ENCODE measurements at regions not wholly inside any gene's neighbourhood (a gene's known extent, or its start where the extent isn't known, plus 50 kb on each side); places are given as distances from the start of the nearest gene placed in this dataset.
"Not testable (repeated sequence)": the region's sequence is repeated elsewhere in the genome, so short reads cannot be mapped to it uniquely, and the experiment has no call there.

DNA sequence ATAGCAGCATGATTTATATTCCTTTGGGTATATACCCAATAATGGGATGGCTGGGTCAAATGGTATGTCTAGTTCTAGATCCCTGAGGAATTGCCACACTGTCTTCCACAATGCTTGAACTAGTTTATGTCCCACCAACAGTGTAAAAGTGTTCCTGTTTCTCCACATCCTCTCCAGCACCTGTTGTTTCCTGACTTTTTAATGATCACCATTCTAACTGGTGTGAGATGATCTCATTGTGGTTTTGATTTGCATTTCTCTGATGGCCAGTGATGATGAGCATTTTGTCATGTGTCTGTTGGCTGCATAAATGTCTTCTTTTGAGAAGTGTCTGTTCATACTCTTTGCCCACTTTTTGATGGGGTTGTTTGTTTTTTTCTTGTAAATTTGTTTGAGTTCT, 54.0 kb upstream of the GPR89A start:
- not testable (repeated sequence) for H3K9me3 Mint-ChIP-seq; H3K4me1 Mint-ChIP-seq (ENCODE audit: low read depth)

DNA sequence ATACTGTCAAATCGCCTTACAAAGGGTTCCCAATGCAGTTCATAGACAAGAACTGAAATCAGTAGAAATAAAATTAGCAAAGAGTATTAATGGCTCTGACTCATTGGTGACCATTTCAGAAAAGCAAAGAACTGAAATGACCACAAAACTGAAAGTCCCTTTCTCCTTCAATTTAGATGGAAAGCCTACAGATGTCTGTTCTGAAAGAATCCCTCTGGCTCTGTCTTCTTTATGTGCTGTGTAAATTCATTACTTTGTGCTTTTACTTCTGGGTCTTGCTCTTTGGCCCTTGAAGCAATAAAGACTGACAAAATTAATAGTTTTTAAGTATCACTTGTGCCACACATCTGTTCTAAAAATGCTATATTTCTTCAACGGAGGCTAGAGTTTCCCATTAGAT, 62.7 kb upstream of the GPR89A start:
- DNase-seq: no peak
- Mint-ChIP-seq H3K4me1 (ENCODE audit: low read depth) (no peaks in the 10 kb centered on the region), H3K27ac (no peak overlapping the region), H3K36me3 (ENCODE audit: low read depth) (no peaks in the 10 kb centered on the region), H3K9me3 (no peaks in the 10 kb centered on the region), H3K27me3 (peaks cover 21% of the 10 kb centered on the region), H3K4me3 (no peak overlapping the region)

More for the DNA sequence above, 54.0 kb upstream of the GPR89A start:
- peaks cover 50% of the 10 kb centered on the region for H3K27me3 Mint-ChIP-seq
- not testable (repeated sequence) for H3K36me3 Mint-ChIP-seq (ENCODE audit: low read depth); DNase-seq; H3K4me3 Mint-ChIP-seq; H3K27ac Mint-ChIP-seq

DNA sequence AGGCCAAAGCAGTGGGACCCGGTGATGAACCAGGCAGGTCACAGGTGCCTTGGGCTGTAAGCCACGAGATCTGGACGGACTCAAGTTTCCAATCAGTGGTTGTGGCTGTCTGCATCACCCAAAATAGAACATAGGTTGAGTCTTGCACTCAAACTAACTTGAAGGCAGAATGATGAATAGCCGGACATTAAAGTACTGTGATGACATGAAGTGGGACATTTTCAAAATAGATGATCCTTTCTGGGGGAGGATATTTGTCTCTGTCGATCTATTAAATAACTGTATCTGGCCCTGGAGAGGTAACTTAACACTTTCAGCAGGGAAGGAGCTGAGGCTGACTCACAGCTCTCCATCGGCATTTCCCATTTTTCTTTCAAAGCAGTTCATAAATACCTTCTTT, 66.1 kb upstream of the GPR89A start:
- not testable (repeated sequence) for H3K4me1 Mint-ChIP-seq (ENCODE audit: low read depth); H3K9me3 Mint-ChIP-seq; H3K27ac Mint-ChIP-seq; H3K36me3 Mint-ChIP-seq (ENCODE audit: low read depth); H3K4me3 Mint-ChIP-seq; DNase-seq
- peaks cover 38% of the 10 kb centered on the region for H3K27me3 Mint-ChIP-seq

DNA sequence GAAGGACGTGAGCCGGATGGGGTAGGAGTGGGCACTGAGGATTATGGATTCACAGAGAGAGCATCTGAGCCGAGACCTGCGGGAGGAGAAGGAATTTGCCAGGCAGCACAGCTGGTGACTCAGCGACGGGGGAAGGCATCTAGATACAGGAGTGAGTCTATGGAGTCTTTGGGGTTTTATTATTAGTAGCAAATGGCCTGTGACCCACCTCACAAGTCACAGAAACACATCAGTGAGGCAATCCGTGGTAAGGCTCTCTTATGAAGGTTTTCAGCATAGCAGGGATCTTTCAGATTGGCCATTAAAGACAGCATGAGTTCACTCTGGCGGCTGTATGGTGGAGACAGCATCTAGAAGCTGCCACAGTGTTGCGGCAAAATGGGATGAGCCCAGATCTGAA, 66.5 kb upstream of the GPR89A start:
- H3K4me1 Mint-ChIP-seq (ENCODE audit: low read depth); H3K27ac Mint-ChIP-seq; H3K9me3 Mint-ChIP-seq; DNase-seq; H3K36me3 Mint-ChIP-seq (ENCODE audit: low read depth); H3K4me3 Mint-ChIP-seq: not testable (repeated sequence)
- H3K27me3 Mint-ChIP-seq: peaks cover 38% of the 10 kb centered on the region

DNA sequence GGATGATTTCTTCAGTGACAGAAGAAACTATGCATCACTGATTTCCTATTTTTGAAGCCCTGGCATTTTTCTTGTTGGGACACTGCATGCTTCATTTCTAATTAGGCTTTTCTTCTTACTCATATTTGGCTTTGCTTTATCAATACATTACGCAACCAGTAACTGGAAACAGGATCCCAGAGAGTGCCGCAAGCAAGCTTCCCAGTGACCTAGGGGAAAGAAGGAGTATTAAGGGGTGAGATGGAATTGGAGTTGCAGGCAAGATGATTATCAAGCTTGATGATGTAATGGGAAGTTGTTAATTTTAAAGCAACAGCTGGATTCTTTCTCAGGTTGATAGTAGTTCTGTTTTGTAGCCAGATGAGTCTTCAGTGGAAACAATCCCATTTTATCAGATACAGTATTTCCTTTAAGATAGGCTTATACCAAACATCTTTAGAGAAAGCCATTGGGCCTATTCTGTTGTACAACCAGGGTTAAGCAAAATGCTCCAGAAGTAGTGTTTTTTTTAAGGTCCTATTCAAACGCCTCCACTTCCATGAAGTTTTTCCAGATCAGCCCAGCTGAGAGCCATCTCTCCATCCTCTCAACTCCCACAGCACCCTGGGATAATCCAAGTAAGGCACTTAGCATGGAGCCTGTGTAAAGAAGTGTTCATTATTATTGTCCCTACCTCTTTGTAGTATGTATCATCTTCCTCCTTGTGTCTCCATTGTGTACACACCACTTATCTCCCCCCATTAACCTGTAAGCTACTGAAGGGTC, 69.5 kb upstream of the GPR89A start:
- not testable (repeated sequence) for H3K4me1 Mint-ChIP-seq (ENCODE audit: low read depth); DNase-seq; H3K9me3 Mint-ChIP-seq; H3K27ac Mint-ChIP-seq; H3K4me3 Mint-ChIP-seq; H3K36me3 Mint-ChIP-seq (ENCODE audit: low read depth)
- peaks cover 36% of the 10 kb centered on the region for H3K27me3 Mint-ChIP-seq

DNA sequence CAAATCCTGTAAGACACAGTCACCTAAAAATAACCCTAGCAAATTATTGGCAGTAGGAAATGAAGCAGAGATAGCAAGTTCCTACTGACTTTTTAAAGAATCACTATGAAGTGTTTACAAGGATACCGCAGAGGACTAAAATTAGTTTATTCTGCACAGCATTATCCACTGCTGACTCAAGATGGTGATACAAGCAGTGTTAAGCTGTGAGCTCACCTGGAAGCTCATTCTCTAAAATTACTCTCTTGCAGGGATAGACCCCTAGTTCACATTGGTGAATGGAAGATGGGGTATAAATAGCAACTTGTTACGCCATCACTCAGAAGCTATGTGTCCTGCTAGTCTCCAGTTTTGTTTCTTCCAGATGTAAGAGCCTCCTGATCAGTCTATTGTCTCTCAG, 70.8 kb upstream of the GPR89A start:
- H3K4me3 Mint-ChIP-seq; H3K4me1 Mint-ChIP-seq (ENCODE audit: low read depth); DNase-seq; H3K9me3 Mint-ChIP-seq; H3K36me3 Mint-ChIP-seq (ENCODE audit: low read depth); H3K27ac Mint-ChIP-seq: not testable (repeated sequence)
- H3K27me3 Mint-ChIP-seq: peaks cover 32% of the 10 kb centered on the region

DNA sequence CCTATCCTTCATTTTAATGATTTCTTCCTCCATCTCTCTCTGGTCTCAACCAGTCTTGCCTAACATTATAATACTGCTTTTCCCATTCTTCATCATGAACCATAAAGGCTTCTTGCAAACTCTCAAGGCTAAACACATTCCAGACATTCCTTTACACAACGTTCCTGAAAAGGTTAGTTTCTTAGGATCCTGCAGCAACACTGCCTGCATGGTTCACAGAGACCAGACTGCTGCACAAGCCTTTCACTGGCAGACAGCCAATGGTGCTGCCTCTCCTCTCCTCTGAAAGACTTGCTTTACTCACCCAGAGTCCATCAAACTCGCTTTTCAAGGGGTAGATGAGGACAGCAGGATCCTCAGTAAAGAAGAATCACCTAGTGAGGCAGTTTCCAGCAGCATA, 72.3 kb upstream of the GPR89A start:
- not testable (repeated sequence) for H3K9me3 Mint-ChIP-seq; H3K27ac Mint-ChIP-seq; H3K4me1 Mint-ChIP-seq (ENCODE audit: low read depth); DNase-seq; H3K36me3 Mint-ChIP-seq (ENCODE audit: low read depth); H3K4me3 Mint-ChIP-seq
- peaks cover 29% of the 10 kb centered on the region for H3K27me3 Mint-ChIP-seq

DNA sequence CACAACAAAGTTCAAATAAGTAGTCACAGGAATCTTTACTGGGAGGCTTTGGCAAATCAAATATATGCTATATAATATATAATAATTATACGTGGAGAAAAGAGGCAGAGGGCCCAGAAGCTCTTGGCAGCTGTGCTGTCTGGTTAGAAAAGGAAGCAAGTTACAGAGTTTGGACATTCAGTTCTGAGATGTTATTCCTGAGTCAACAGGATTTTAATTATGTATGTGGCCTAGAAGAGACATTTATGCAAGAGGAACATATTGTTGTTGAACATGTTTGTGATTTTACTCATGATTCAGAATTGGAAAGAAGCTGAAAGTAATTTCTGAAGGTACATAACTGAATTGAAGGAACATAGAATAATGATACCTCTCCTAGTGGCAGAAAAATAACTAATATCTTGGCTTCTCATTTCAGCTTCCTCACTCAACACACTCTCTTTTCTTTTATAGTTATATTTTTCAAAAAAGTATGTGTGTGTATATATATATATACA, 79.7 kb upstream of the GPR89A start:
- H3K27me3 Mint-ChIP-seq: peaks cover 18% of the 10 kb centered on the region
- not testable (repeated sequence) for H3K4me3 Mint-ChIP-seq; H3K36me3 Mint-ChIP-seq (ENCODE audit: low read depth); H3K9me3 Mint-ChIP-seq; DNase-seq; H3K4me1 Mint-ChIP-seq (ENCODE audit: low read depth); H3K27ac Mint-ChIP-seq

DNA sequence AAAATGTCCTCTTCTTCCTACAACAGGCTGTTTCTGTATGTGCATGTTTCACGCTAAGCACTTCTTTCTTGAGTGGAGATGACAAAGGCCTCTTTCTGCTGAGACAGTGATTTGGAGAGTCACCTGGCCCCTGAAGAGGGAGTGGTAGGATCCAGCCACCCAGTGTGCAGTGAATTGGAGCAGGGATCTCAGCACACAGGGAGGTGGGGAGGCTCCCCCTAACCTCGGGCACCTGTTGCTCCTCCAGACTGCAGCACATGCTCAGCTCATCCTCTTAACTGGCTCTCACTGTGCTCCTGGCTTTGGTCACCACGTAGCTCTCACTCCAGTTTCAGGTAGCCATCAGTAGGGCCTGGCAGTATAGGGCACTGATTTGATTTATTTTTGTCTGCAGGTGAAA, 87.6 kb upstream of the GPR89A start:
- not testable (repeated sequence) for H3K4me3 Mint-ChIP-seq; H3K36me3 Mint-ChIP-seq (ENCODE audit: low read depth); DNase-seq; H3K9me3 Mint-ChIP-seq; H3K27ac Mint-ChIP-seq; H3K4me1 Mint-ChIP-seq (ENCODE audit: low read depth)
- peaks cover 13% of the 10 kb centered on the region for H3K27me3 Mint-ChIP-seq

DNA sequence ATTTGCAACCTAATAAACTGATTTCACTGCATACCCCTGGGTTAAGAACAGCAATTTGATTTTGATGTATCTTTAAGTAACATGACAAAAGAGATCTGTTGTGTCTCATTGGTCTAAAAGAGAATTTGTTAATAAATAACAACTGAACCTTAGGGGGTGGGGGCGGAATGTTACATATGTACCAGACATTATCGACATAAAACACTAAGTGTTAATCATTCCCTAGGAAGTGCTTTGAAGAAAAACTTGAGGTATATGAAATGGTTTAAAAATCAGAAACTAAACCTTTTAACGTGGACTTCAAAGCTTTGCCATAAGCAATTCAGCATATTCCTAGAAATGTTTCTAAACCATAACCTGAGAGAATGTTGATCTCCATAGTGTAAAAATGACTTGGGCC, 88.5 kb upstream of the GPR89A start:
- not testable (repeated sequence) for H3K27ac Mint-ChIP-seq; H3K9me3 Mint-ChIP-seq; H3K4me3 Mint-ChIP-seq; DNase-seq; H3K36me3 Mint-ChIP-seq (ENCODE audit: low read depth); H3K4me1 Mint-ChIP-seq (ENCODE audit: low read depth)
- peaks cover 13% of the 10 kb centered on the region for H3K27me3 Mint-ChIP-seq

DNA sequence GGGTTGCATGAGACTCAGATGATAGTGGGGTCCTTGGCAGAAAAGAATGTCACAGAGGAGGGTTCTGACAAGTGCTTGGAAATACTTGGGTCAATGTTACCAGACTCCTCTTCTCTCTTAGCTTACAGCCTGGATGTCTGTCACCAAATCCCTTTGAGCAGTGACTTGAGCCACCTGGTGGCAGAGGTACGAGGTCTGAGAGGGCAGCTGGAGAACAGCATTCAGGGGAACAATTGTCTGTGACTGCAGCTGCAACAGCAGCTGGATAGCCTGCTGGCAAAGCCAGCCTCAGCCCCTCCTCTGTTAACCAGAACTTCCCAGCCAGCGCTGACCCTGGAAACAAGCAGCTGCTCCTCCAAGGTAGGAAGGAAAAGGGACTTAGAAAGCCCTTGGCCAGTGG, 87.6 kb upstream of the NBPF20 start:
- H3K4me1 Mint-ChIP-seq (ENCODE audit: low read depth); H3K27me3 Mint-ChIP-seq; H3K9me3 Mint-ChIP-seq; H3K27ac Mint-ChIP-seq; H3K36me3 Mint-ChIP-seq (ENCODE audit: low read depth); H3K4me3 Mint-ChIP-seq; DNase-seq: not testable (repeated sequence)

DNA sequence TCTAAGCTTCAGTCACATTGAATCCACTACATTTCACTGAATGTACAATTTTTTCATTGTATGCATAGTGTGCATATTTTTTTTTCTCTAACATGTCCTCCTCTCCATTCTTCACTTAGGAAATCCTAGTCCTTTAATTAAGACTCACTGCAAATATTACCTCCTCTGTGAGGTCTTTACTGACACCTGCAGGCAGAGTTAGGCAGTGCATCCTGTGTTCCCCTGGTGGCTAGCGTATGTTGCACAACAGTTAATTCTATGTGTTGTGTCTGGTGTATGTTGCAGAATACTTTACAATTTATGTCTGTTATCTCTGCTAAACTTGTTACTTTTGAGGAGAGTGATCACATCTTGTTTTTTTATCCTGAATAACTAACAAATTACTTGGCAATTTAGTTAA, 82.7 kb upstream of the NBPF20 start:
- not testable (repeated sequence) for DNase-seq; H3K27ac Mint-ChIP-seq; H3K4me1 Mint-ChIP-seq (ENCODE audit: low read depth); H3K36me3 Mint-ChIP-seq (ENCODE audit: low read depth); H3K9me3 Mint-ChIP-seq; H3K27me3 Mint-ChIP-seq; H3K4me3 Mint-ChIP-seq

DNA sequence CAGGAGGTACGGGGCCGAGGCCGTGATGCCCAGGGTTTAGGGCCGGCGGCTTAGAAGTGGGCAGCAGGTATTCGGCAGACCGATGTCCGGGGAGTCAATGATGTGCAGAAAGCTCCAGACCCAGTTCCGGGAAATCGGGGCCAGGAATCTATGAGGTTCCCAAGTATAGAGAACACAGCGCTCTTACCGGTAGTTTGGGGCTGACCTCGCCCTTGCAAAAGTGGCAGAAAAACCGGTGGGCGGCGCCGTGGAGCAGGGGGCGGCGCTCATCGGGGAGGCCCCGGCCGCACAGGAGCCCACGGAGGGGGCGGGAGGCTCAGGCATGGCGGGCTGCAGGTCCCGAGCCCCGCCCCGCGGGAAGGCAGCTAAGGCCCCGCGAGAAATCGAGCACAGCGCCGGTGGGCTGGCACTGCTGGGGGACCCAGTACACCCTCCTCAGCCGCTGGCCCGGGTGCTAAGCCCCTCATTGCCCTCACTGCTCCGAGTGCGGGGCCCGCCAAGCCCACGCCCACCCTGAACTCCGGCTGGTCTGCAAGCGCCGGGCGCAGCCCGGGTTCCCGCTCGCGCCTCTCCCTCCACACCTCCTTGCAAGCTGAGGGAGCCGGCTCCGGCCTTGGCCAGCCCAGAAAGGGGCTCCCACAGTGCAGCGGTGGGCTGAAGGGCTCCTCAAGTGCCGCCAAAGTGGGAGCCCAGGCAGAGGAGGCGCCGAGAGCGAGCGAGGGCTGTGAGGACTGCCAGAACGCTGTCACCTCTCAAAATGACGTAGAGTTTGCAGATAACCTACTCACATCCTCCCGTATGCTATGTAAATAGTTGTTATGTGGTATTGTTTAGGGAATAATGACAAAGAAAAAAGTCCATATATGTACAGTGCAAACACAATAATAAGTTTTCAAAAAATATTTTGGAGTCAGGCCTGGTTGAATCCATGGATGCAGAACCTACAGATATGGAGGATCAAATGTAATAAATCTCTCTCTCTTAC, 80.6 kb upstream of the NBPF20 start:
- DNase-seq; H3K36me3 Mint-ChIP-seq (ENCODE audit: low read depth); H3K9me3 Mint-ChIP-seq; H3K27ac Mint-ChIP-seq; H3K27me3 Mint-ChIP-seq; H3K4me1 Mint-ChIP-seq (ENCODE audit: low read depth); H3K4me3 Mint-ChIP-seq: not testable (repeated sequence)

DNA sequence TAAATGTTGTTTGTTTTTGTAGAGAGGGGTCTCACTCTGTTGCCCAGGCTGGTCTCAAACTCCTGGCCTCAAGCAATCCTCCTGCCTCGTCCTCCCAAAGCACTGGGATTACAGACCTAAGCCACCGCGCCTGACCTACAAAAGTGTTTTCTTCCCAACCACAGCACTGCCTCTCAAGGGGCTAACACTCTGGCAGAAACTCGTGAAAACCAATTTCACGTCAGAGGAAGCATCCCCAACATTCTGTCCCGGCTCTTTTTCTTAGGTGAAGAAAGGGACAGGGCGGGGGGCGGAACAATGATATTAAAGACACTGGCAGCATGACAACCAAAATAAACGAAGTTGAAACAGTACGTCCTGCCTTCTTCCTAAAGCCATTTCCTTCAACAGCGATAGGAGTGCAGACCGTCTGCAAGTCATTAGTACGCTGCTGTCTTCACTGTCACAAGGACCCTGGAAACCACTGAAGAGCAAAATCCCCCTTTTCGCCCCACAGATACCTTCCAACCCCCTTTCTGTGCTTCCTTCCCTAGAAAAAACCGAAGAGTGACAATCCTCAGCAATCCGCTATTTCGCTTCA, 79.5 kb upstream of the NBPF20 start:
- not testable (repeated sequence) for H3K36me3 Mint-ChIP-seq (ENCODE audit: low read depth); H3K27ac Mint-ChIP-seq; DNase-seq; H3K4me3 Mint-ChIP-seq; H3K9me3 Mint-ChIP-seq; H3K4me1 Mint-ChIP-seq (ENCODE audit: low read depth); H3K27me3 Mint-ChIP-seq

DNA sequence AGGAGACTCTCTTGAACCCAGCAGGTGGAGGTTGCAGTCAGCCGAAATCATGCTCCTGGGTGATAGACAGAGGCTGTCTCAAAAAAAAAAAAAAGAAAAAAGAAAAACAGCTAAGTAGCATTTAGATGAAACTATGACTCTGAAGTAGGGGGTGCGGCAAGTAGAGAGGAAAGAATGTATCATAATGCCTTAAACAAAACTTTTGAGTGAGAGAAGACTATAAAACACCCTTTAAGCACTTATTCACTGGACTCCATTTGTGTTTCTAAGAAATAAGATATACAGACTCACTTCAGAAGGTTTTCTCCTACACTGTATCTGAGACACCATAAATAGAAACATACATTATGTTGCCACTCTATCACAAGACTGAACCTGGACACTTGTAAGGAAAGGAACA, 78.9 kb upstream of the NBPF20 start:
- not testable (repeated sequence) for H3K36me3 Mint-ChIP-seq (ENCODE audit: low read depth); H3K27me3 Mint-ChIP-seq; DNase-seq; H3K4me1 Mint-ChIP-seq (ENCODE audit: low read depth); H3K4me3 Mint-ChIP-seq; H3K9me3 Mint-ChIP-seq; H3K27ac Mint-ChIP-seq

All from activated T-cell treated with anti-CD3 and anti-CD28 coated beads, Interleukin-2, amount 50 U/mL, for 24 hours (primary cell).